Panc1 (cell line): ENCODE measurements at regions not wholly inside any gene's neighbourhood (a gene's known extent, or its start where the extent isn't known, plus 50 kb on each side); places are given as distances from the start of the nearest gene placed in this dataset.

Experiments
- ATAC-seq: fragments of 200-7000 bp; cut with Tn5 transposase; 2 replicates; pipeline ENCODE4 v1.9.1; 2020; ENCODE audit warnings: mild to moderate bottlenecking, moderate library complexity
- BruUV-seq: library from RNA; stranded (reverse); fragments of 400-500 nt; replicated peaks from 2 replicates; lab custom pipeline; 2021; lab: Mats Ljungman, UMichigan
- CTCF ChIA-PET: fragments of 300-600 bp; sonication (Branson Sonifier 250); formaldehyde crosslinking; loops from one replicate; lab custom pipeline; 2022; ENCODE audit warnings: antibody characterized with exemption; lab: Charles Lee
- POLR2A ChIA-PET: fragments of 300-600 bp; sonication (Branson Sonifier 250); formaldehyde crosslinking; loops from one replicate; lab custom pipeline; 2022; ENCODE audit warnings: antibody characterized with exemption; lab: Charles Lee
- DNase-seq: peaks from one replicate; pipeline ENCODE4 v3.0.0-alpha.2; 2010; ENCODE audit warnings: low read depth, low spot score
- H3K27ac ChIP-seq: 2 replicates; pipeline ENCODE4 v1.5.1; 2011; ENCODE audit warnings: mild to moderate bottlenecking, low read length, inconsistent platforms
- H3K27me3 ChIP-seq: fragments of 200-500 bp; sonication (Bioruptor generic); 2 replicates; pipeline ENCODE4 v1.6.0; 2014; ENCODE audit warnings: low read length, inconsistent platforms; ENCODE audit not compliant: control insufficient read depth, insufficient read depth
- H3K36me3 ChIP-seq: fragments of 200-500 bp; sonication (Bioruptor generic); 2 replicates; pipeline ENCODE4 v1.5.1; 2014; ENCODE audit warnings: inconsistent platforms, mild to moderate bottlenecking, low read length, moderate library complexity; ENCODE audit not compliant: control insufficient read depth, insufficient read depth
- H3K4me1 ChIP-seq: 2 replicates; pipeline ENCODE4 v1.5.1; 2011; ENCODE audit warnings: inconsistent platforms, mild to moderate bottlenecking, low read length, moderate library complexity; ENCODE audit not compliant: control insufficient read depth, insufficient read depth
- H3K4me3 ChIP-seq, 2 experiments: 2 replicates each; pipeline ENCODE4 v1.5.1; 2011 to 2012; ENCODE audit warnings: low read depth in 2 of 2, low read length in 2 of 2, mild to moderate bottlenecking in 2 of 2, inconsistent platforms in 1 of 2, moderate library complexity in 1 of 2
- H3K9me3 ChIP-seq: fragments of 200-500 bp; sonication (Bioruptor generic); 2 replicates; pipeline ENCODE4 v1.5.1; 2014; ENCODE audit warnings: low read depth, mild to moderate bottlenecking, inconsistent platforms, low read length, moderate library complexity; ENCODE audit not compliant: control insufficient read depth, insufficient read depth
- CTCF ChIP-seq: fragments of 450-650 bp; IDR thresholded peaks from 2 replicates; pipeline ENCODE4 v1.5.1; 2017; ENCODE audit warnings: mild to moderate bottlenecking
- POLR2AphosphoS5 ChIP-seq: IDR thresholded peaks from 2 replicates; pipeline ENCODE4 v1.6.1; 2012; ENCODE audit warnings: mild to moderate bottlenecking, low read depth, low read length, moderate library complexity
- REST ChIP-seq, 2 experiments: IDR thresholded peaks; 2 replicates each; pipeline ENCODE4 v1.6.1; 2011 to 2012; ENCODE audit warnings: low read depth in 2 of 2, control low read depth in 1 of 2, low read length in 1 of 2, mild to moderate bottlenecking in 1 of 2, moderate library complexity in 1 of 2; ENCODE audit not compliant: insufficient read depth in 1 of 2
- SIN3A ChIP-seq: IDR thresholded peaks from 2 replicates; pipeline ENCODE4 v1.6.1; 2012; ENCODE audit warnings: low read depth, mild to moderate bottlenecking, low read length, moderate library complexity, borderline replicate concordance; ENCODE audit not compliant: insufficient read depth
- TCF7L2 ChIP-seq: IDR thresholded peaks from 2 replicates; pipeline ENCODE4 v1.6.1; 2011; ENCODE audit warnings: mild to moderate bottlenecking, low read depth, low read length, inconsistent platforms
- in situ Hi-C: cut with HindIII; loops from 2 replicates; pipeline ENCODE4 v1.10.0; 2016; ENCODE audit warnings: low sequenced_read_pairs, low pct_unique_long_range_greater_than_20kb
- intact Hi-C: fragments of 100-400 bp; cut with micrococcal nuclease; formaldehyde crosslinking; loops from one replicate; pipeline ENCODE4 v1.10.0; 2022; ENCODE audit not compliant: unreplicated experiment

- Histone ChIP-seq H3K4me1 (no peaks in the 10 kb centered on the region), H3K27ac (no peak overlapping the region), H3K36me3 (no peaks in the 10 kb centered on the region), H3K4me3 (no peak overlapping the region), H3K27me3 (no peaks in the 10 kb centered on the region), H3K9me3 (no peaks in the 10 kb centered on the region)
- CTCF ChIA-PET = no interaction called here
- ATAC-seq (no peak), DNase-seq (no peak)
- in situ Hi-C loops (no loop called here), intact Hi-C loops (no loop called here)
- POLR2A ChIA-PET = no interaction called here
- no TSS peak for BruUV-seq
- TF ChIP-seq REST (IDR thresholded peaks at IDR 0.05; ENCODE audit: insufficient read depth in 1 of 2, low read depth in 2 of 2, low read length in 1 of 2) = no peak
- no peak for TF ChIP-seq TCF7L2
- TF ChIP-seq POLR2AphosphoS5 = no peak
- no peak for TF ChIP-seq SIN3A
- TF ChIP-seq CTCF = no peak
Observed at GRCh38 chr4:12562021-12562420, 922.1 kb downstream of the RAB28 start.

GRCh38 chr4:12555011-12555410 is 929.1 kb downstream of the RAB28 start:
- ChIA-PET POLR2A (no interaction called here), CTCF (no interaction called here)
- H3K27ac ChIP-seq = no peak overlapping the region
- no peak overlapping the region for H3K4me3 ChIP-seq
- no peaks in the 10 kb centered on the region for H3K4me1 ChIP-seq
- no TSS peak for BruUV-seq
- intact Hi-C loops (no loop called here), in situ Hi-C loops (no loop called here)
- no peak for ATAC-seq
- no peaks in the 10 kb centered on the region for H3K9me3 ChIP-seq
- TF ChIP-seq TCF7L2 (no peak), SIN3A (no peak), CTCF (no peak), POLR2AphosphoS5 (no peak), REST (IDR thresholded peaks at IDR 0.05; ENCODE audit: insufficient read depth in 1 of 2, low read depth in 2 of 2, low read length in 1 of 2) (no peak)
- DNase-seq = no peak
- H3K27me3 ChIP-seq = no peaks in the 10 kb centered on the region
- H3K36me3 ChIP-seq = no peaks in the 10 kb centered on the region
